ENCODE measurements at regions not wholly inside any gene's neighbourhood (a gene's known extent, or its start where the extent isn't known, plus 50 kb on each side); places are given as distances from the start of the nearest gene placed in this dataset.

DNA sequence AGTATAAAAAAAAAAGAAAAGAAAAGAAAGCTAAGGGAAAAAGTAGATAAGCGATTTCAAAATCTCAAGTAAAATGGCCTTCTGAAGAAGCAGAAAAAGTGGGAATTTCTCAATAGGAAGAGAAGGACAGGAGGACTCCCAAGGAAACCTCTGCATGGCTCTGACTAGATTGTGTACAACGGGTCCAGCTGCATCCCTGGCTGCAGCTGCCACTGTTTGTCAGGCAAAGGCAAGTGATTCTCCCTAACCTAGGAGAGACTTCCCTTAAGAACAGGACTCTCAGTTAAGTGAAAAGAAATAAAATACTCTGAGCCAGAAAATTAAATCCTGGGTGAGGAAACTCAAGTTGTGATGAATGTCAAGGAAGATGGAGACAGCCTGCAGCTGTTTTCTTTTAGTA is 298.6 kb upstream of the KIAA1217 start:
- TF ChIP-seq CTCF (conservative IDR thresholded peaks at IDR 0.05) = no peak
- no peak for TF ChIP-seq ZFX (IDR thresholded peaks at IDR 0.05)

Data from C4-2B (cell line).